Transverse colon (tissue), 3 donors: ENCODE measurements at regions not wholly inside any gene's neighbourhood (a gene's known extent, or its start where the extent isn't known, plus 50 kb on each side); places are given as distances from the start of the nearest gene placed in this dataset.

Experiments used
- CTCF ChIP-seq, 5 experiments: fragments of 200-600 bp in 3 of 5; fragments of 450-650 bp in 2 of 5; sonication (generic) in 3 of 5; IDR thresholded peaks; 1 replicate in 2 of 5; 2 replicates in 3 of 5; pipeline ENCODE4 v1.5.1; 2016 to 2017; ENCODE audit warnings: antibody characterized with exemption in 5 of 5, inconsistent platforms in 3 of 5, mild to moderate bottlenecking in 2 of 5, moderate library complexity in 1 of 5
- POLR2A ChIP-seq: fragments of 450-650 bp; IDR thresholded peaks from one replicate; pipeline ENCODE4 v1.6.1; 2016; ENCODE audit warnings: antibody characterized with exemption, mild to moderate bottlenecking, moderate library complexity

DNA sequence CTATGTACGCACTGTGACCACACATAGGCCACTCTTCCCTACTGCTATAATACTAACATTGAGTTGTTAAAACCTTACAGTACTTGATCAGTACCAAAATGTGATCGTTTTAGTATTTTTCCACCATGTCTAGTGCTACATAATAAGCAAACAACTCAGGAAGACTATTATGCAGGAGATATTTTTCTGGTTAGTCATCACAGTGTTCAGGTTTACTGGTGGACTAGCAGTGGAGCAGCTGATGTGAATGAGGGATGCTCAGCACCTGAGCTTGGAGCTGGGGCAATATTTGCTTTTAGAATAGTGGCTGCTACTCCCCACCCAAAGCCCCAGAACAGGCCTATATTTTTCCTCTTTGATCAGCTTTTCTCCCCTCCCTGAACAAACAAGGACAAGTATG is 513.1 kb downstream of the KCNH5 start:
- TF ChIP-seq CTCF (IDR thresholded peaks at IDR 0.05): no peak
- no peak for TF ChIP-seq POLR2A
